ENCODE measurements at regions not wholly inside any gene's neighbourhood (a gene's known extent, or its start where the extent isn't known, plus 50 kb on each side); places are given as distances from the start of the nearest gene placed in this dataset.

- DNase-seq = no peak
Measured at GRCh38 chr11:115906171-115906570, 402.0 kb upstream of the CADM1 start.

- DNase-seq = no peak
Measured at GRCh38 chr11:115905341-115906000, 401.3 kb upstream of the CADM1 start.

GRCh38 chr11:115903179-115903578, 399.0 kb upstream of the CADM1 start:
- no peak for DNase-seq

GRCh38 chr11:115901069-115901468, 396.9 kb upstream of the CADM1 start:
- DNase-seq = no peak

- DNase-seq = no peak
Measured at GRCh38 chr11:115900111-115900510, 395.9 kb upstream of the CADM1 start.

GRCh38 chr11:115897707-115898106, 393.5 kb upstream of the CADM1 start:
- no peak for DNase-seq

- DNase-seq = no peak
Measured at GRCh38 chr11:115896084-115896483, 391.9 kb upstream of the CADM1 start.

GRCh38 chr11:115895594-115895993, 391.4 kb upstream of the CADM1 start:
- DNase-seq = no peak

GRCh38 chr11:115894176-115894575, 390.0 kb upstream of the CADM1 start:
- no peak for DNase-seq

GRCh38 chr11:115893461-115894099, 389.4 kb upstream of the CADM1 start:
- DNase-seq = no peak

- no peak for DNase-seq
Measured at GRCh38 chr11:115892016-115892415, 387.8 kb upstream of the CADM1 start.

- DNase-seq = no peak
Measured at GRCh38 chr11:115891581-115891980, 387.4 kb upstream of the CADM1 start.

GRCh38 chr11:115890500-115890899, 386.3 kb upstream of the CADM1 start:
- DNase-seq = no peak

GRCh38 chr11:115889712-115890111, 385.5 kb upstream of the CADM1 start:
- DNase-seq = no peak

- no peak for DNase-seq
Measured at GRCh38 chr11:115887727-115888126, 383.5 kb upstream of the CADM1 start.

GRCh38 chr11:115887316-115887715, 383.1 kb upstream of the CADM1 start:
- no peak for DNase-seq

GRCh38 chr11:115886422-115886733, 382.2 kb upstream of the CADM1 start:
- DNase-seq = no peak

- no peak for DNase-seq
Measured at GRCh38 chr11:115885535-115886421, 381.6 kb upstream of the CADM1 start.

GRCh38 chr11:115884800-115885534, 380.8 kb upstream of the CADM1 start:
- DNase-seq = no peak

GRCh38 chr11:115874843-115875242, 370.6 kb upstream of the CADM1 start:
- DNase-seq = no peak

GRCh38 chr11:115873813-115874212, 369.6 kb upstream of the CADM1 start:
- no peak for DNase-seq

GRCh38 chr11:115872416-115872815, 368.2 kb upstream of the CADM1 start:
- DNase-seq = no peak

GRCh38 chr11:115871161-115871760, 367.0 kb upstream of the CADM1 start:
- DNase-seq = no peak
